Type B pancreatic cell (in vitro differentiated cells): ENCODE measurements at regions not wholly inside any gene's neighbourhood (a gene's known extent, or its start where the extent isn't known, plus 50 kb on each side); places are given as distances from the start of the nearest gene placed in this dataset.
"Not testable (repeated sequence)": the region's sequence is repeated elsewhere in the genome, so short reads cannot be mapped to it uniquely, and the experiment has no call there.

Source experiments
- DNase-seq: peaks from one replicate; pipeline ENCODE4 v3.0.0; 2021; ENCODE audit warnings: mixed read lengths; ENCODE audit not compliant: unreplicated experiment; ENCODE audit errors: extremely low spot score
- H3K27ac Mint-ChIP-seq: 2 replicates; pipeline ENCODE4 v1.8.0; 2021; ENCODE audit warnings: mild to moderate bottlenecking, mixed read lengths
- H3K27me3 Mint-ChIP-seq: 2 replicates; pipeline ENCODE4 v1.8.0; 2021; ENCODE audit warnings: mixed read lengths
- H3K36me3 Mint-ChIP-seq: 2 replicates; pipeline ENCODE4 v1.8.0; 2021; ENCODE audit warnings: mixed read lengths
- H3K4me1 Mint-ChIP-seq: one replicate; pipeline ENCODE4 v1.8.0; 2021; ENCODE audit warnings: mixed read lengths; ENCODE audit not compliant: unreplicated experiment
- H3K4me3 Mint-ChIP-seq: 2 replicates; pipeline ENCODE4 v1.8.0; 2021; ENCODE audit warnings: mild to moderate bottlenecking, mixed read lengths
- H3K9me3 Mint-ChIP-seq: 2 replicates; pipeline ENCODE4 v1.8.0; 2021; ENCODE audit warnings: mixed read lengths
- CTCF ChIP-seq: fragments of 200-600 bp; sonication (generic); conservative IDR thresholded peaks from 2 replicates; pipeline ENCODE4 v1.5.0; 2021; ENCODE audit warnings: antibody characterized with exemption, mild to moderate bottlenecking

- no peak for TF ChIP-seq CTCF
- Mint-ChIP-seq H3K9me3 (no peaks in the 10 kb centered on the region), H3K27me3 (no peaks in the 10 kb centered on the region), H3K4me3 (no peak overlapping the region), H3K36me3 (no peaks in the 10 kb centered on the region), H3K4me1 (peaks cover 28% of the 10 kb centered on the region), H3K27ac (no peak overlapping the region)
- DNase-seq, result no peak
Measured at GRCh38 chr10:83542774-83543411, 596.4 kb upstream of the GHITM start.

GRCh38 chr10:83543691-83544462 lies 595.4 kb upstream of the GHITM start:
- H3K27me3 Mint-ChIP-seq, result no peaks in the 10 kb centered on the region
- no peak overlapping the region for H3K27ac Mint-ChIP-seq
- H3K4me1 Mint-ChIP-seq, result peaks cover 28% of the 10 kb centered on the region
- DNase-seq, result no peak
- H3K36me3 Mint-ChIP-seq, result no peaks in the 10 kb centered on the region
- no peaks in the 10 kb centered on the region for H3K9me3 Mint-ChIP-seq
- H3K4me3 Mint-ChIP-seq, result no peak overlapping the region
- no peak for TF ChIP-seq CTCF

- TF ChIP-seq CTCF, result no peak
- H3K27ac Mint-ChIP-seq, result peak overlapping the region; percentile 28
- no peaks in the 10 kb centered on the region for H3K9me3 Mint-ChIP-seq
- no peaks in the 10 kb centered on the region for H3K36me3 Mint-ChIP-seq
- DNase-seq, result no peak
- H3K4me3 Mint-ChIP-seq, result peak overlapping the region; percentile 13
- H3K4me1 Mint-ChIP-seq, result peaks cover 22% of the 10 kb centered on the region
- H3K27me3 Mint-ChIP-seq, result no peaks in the 10 kb centered on the region
Measured at GRCh38 chr10:83545901-83546391, 593.4 kb upstream of the GHITM start.

- not testable (repeated sequence) for H3K9me3 Mint-ChIP-seq, H3K36me3 Mint-ChIP-seq, H3K4me3 Mint-ChIP-seq, DNase-seq, H3K27me3 Mint-ChIP-seq, H3K27ac Mint-ChIP-seq
- H3K4me1 Mint-ChIP-seq, result peaks cover 10% of the 10 kb centered on the region
Measured at GRCh38 chr10:83551190-83551589, 588.1 kb upstream of the GHITM start.

- TF ChIP-seq CTCF, result no peak
- Mint-ChIP-seq H3K36me3 (no peaks in the 10 kb centered on the region), H3K4me3 (no peak overlapping the region), H3K27ac (no peak overlapping the region), H3K4me1 (peaks cover 9% of the 10 kb centered on the region), H3K9me3 (no peaks in the 10 kb centered on the region), H3K27me3 (no peaks in the 10 kb centered on the region)
- no peak for DNase-seq
Measured at GRCh38 chr10:83553366-83553765, 585.9 kb upstream of the GHITM start.

GRCh38 chr10:83555264-83555663 lies 584.0 kb upstream of the GHITM start:
- H3K4me1 Mint-ChIP-seq, result peaks cover 14% of the 10 kb centered on the region
- no peaks in the 10 kb centered on the region for H3K27me3 Mint-ChIP-seq
- no peak overlapping the region for H3K4me3 Mint-ChIP-seq
- H3K9me3 Mint-ChIP-seq, result no peaks in the 10 kb centered on the region
- TF ChIP-seq CTCF, result no peak
- H3K27ac Mint-ChIP-seq, result no peak overlapping the region
- H3K36me3 Mint-ChIP-seq, result no peaks in the 10 kb centered on the region
- no peak for DNase-seq
